Liver (tissue), 8 donors: ENCODE measurements at regions not wholly inside any gene's neighbourhood (a gene's known extent, or its start where the extent isn't known, plus 50 kb on each side); places are given as distances from the start of the nearest gene placed in this dataset.

ENCODE experiments used
- DNase-seq: peaks from one replicate; pipeline ENCODE4 v3.0.0-alpha.2; 2017; ENCODE audit warnings: low spot score
- H3K27ac ChIP-seq, 2 donors: one replicate each; pipeline ENCODE4 v1.7.0; 2013; ENCODE audit warnings: inconsistent platforms in 2 of 2, low read length in 2 of 2, control low read depth in 1 of 2, low read depth in 1 of 2, mild to moderate bottlenecking in 1 of 2
- H3K27me3 ChIP-seq, 4 donors: one replicate each; pipeline versions ENCODE4 v1.6.1 to v1.7.0; 2013; ENCODE audit warnings: low read length in 3 of 4, inconsistent platforms in 1 of 4, mild to moderate bottlenecking in 1 of 4, moderate library complexity in 1 of 4; ENCODE audit not compliant: control insufficient read depth in 4 of 4, insufficient read depth in 4 of 4
- H3K36me3 ChIP-seq, 4 donors: one replicate each; pipeline versions ENCODE4 v1.6.1 to v1.7.0; 2013; ENCODE audit warnings: low read length in 3 of 4, mild to moderate bottlenecking in 3 of 4, low read depth in 1 of 4, moderate library complexity in 1 of 4; ENCODE audit not compliant: control insufficient read depth in 4 of 4, insufficient read depth in 3 of 4
- H3K4me1 ChIP-seq, 4 donors: one replicate each; pipeline versions ENCODE4 v1.6.1 to v1.7.0; 2013; ENCODE audit warnings: low read length in 3 of 4, mild to moderate bottlenecking in 3 of 4, moderate library complexity in 1 of 4; ENCODE audit not compliant: control insufficient read depth in 4 of 4, insufficient read depth in 4 of 4
- H3K4me3 ChIP-seq, 3 donors: one replicate each; pipeline versions ENCODE4 v1.6.1 to v1.7.0; 2013; ENCODE audit warnings: low read length in 3 of 3, control low read depth in 1 of 3, low read depth in 1 of 3, mild to moderate bottlenecking in 1 of 3
- H3K9ac ChIP-seq, 2 donors: one replicate each; pipeline ENCODE4 v1.7.0; 2013; ENCODE audit warnings: low read length in 2 of 2, mild to moderate bottlenecking in 2 of 2, moderate library complexity in 2 of 2, control low read depth in 1 of 2, low read depth in 1 of 2
- H3K9me3 ChIP-seq, 4 donors: one replicate each; pipeline versions ENCODE4 v1.6.1 to v1.7.0; 2013; ENCODE audit warnings: low read length in 3 of 4; ENCODE audit not compliant: control insufficient read depth in 4 of 4
- EGR1 ChIP-seq, 2 donors: IDR thresholded peaks; 2 replicates each; pipeline ENCODE4 v1.6.1; 2016 to 2018; ENCODE audit warnings: antibody characterized with exemption in 2 of 2, low read depth in 2 of 2
- FOXA1 ChIP-seq: IDR thresholded peaks from 2 replicates; pipeline ENCODE4 v1.6.1; 2016; ENCODE audit warnings: antibody characterized with exemption
- FOXA2 ChIP-seq: IDR thresholded peaks from 2 replicates; pipeline ENCODE4 v1.6.1; 2016; ENCODE audit warnings: antibody characterized with exemption
- GABPA ChIP-seq, 2 donors: IDR thresholded peaks in 1 of 2; conservative IDR thresholded peaks in 1 of 2; 2 replicates each; pipeline ENCODE4 v1.6.1; 2016; ENCODE audit warnings: antibody characterized with exemption in 2 of 2, mild to moderate bottlenecking in 1 of 2, moderate library complexity in 1 of 2
- HNF4A ChIP-seq, 2 donors: conservative IDR thresholded peaks; 2 replicates each; pipeline ENCODE4 v1.6.1; 2016; ENCODE audit warnings: antibody characterized with exemption in 2 of 2, mild to moderate bottlenecking in 2 of 2
- HNF4G ChIP-seq: IDR thresholded peaks from 2 replicates; pipeline ENCODE4 v1.6.1; 2016; ENCODE audit warnings: antibody characterized with exemption
- JUND ChIP-seq, 2 donors: IDR thresholded peaks; 2 replicates each; pipeline ENCODE4 v1.6.1; 2016; ENCODE audit warnings: antibody characterized with exemption in 2 of 2
- NR2F2 ChIP-seq: IDR thresholded peaks from 2 replicates; pipeline ENCODE4 v1.6.1; 2016; ENCODE audit warnings: antibody characterized with exemption
- RAD21 ChIP-seq, 2 donors: IDR thresholded peaks; 2 replicates each; pipeline ENCODE4 v1.6.1; 2016; ENCODE audit warnings: antibody characterized with exemption in 2 of 2, mild to moderate bottlenecking in 2 of 2
- RXRA ChIP-seq, 2 donors: IDR thresholded peaks; 2 replicates each; pipeline ENCODE4 v1.6.1; 2017 to 2018; ENCODE audit warnings: antibody characterized with exemption in 2 of 2, mild to moderate bottlenecking in 1 of 2
- SP1 ChIP-seq: IDR thresholded peaks from 2 replicates; pipeline ENCODE4 v1.6.1; 2018; ENCODE audit warnings: antibody characterized with exemption, mild to moderate bottlenecking
- TAF1 ChIP-seq: conservative IDR thresholded peaks from 2 replicates; pipeline ENCODE4 v1.6.1; 2016; ENCODE audit warnings: antibody characterized with exemption, mild to moderate bottlenecking
- YY1 ChIP-seq: IDR thresholded peaks from 2 replicates; pipeline ENCODE4 v1.6.1; 2016; ENCODE audit warnings: antibody characterized with exemption, mild to moderate bottlenecking
- WGBS: extraction: QIAGEN DNeasy Blood & Tissue Kit; methylation state at CpG from one replicate; pipeline ENCODE4 v1.1.7; 2013; 5-methylcytosine and 5-hydroxymethylcytosine counted together
- TF ChIP-seq, protein P1 (sequence below): IDR thresholded peaks from 2 replicates; pipeline ENCODE4 v1.6.1; 2016; ENCODE audit warnings: antibody characterized with exemption
- TF ChIP-seq, protein P2 (sequence below): IDR thresholded peaks from 2 replicates; pipeline ENCODE4 v1.6.1; 2016; ENCODE audit warnings: antibody characterized with exemption
- TF ChIP-seq, protein P3 (sequence below): fragments of 150-350 bp; IDR thresholded peaks from 2 replicates; pipeline ENCODE4 v1.5.1; 2017; ENCODE audit warnings: improper control_type of control experiment, low read depth, low read length; ENCODE audit not compliant: missing input control
- donor health status: healthy.
- donor health status: healthy.
- donor health status: healthy.
- donor health status: healthy.
- donor health status: healthy.

DNA sequence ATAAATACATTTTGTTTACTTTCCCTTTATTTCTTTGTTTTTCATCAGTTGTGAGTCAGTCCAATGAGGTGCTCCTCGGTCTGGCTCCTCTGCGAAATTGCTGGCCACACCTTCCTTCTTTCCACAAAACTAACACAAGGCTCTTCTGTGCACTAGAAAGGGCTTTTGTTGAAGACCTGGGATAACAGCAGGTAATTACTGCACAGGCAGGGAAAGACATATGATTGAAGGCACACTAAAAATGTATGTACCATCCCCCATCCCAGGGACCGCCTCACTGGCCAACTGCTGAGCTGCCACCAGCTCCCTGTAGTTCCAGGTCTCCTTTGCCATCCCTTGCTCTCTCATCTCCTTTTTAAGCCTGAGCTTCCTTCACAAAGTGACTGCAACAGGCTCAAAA, 180.5 kb downstream of the EFNB2 start:
- TF ChIP-seq RXRA (IDR thresholded peaks at IDR 0.05) (no peak), RAD21 (IDR thresholded peaks at IDR 0.05) (no peak), HNF4G (no peak), YY1 (no peak), FOXA1 (no peak), GABPA (IDR thresholded peaks at IDR 0.05 in 1 of 2, conservative IDR thresholded peaks at IDR 0.05 in 1 of 2) (no peak), NR2F2 (no peak), HNF4A (conservative IDR thresholded peaks at IDR 0.05) (no peak), FOXA2 (no peak), EGR1 (IDR thresholded peaks at IDR 0.05; ENCODE audit: low read depth in 2 of 2) (no peak)
- TF ChIP-seq, protein P1, sequence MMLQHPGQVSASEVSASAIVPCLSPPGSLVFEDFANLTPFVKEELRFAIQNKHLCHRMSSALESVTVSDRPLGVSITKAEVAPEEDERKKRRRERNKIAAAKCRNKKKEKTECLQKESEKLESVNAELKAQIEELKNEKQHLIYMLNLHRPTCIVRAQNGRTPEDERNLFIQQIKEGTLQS = no peak
- TF ChIP-seq, protein P2, sequence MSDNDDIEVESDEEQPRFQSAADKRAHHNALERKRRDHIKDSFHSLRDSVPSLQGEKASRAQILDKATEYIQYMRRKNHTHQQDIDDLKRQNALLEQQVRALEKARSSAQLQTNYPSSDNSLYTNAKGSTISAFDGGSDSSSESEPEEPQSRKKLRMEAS = no peak
- TF ChIP-seq, protein P3, sequence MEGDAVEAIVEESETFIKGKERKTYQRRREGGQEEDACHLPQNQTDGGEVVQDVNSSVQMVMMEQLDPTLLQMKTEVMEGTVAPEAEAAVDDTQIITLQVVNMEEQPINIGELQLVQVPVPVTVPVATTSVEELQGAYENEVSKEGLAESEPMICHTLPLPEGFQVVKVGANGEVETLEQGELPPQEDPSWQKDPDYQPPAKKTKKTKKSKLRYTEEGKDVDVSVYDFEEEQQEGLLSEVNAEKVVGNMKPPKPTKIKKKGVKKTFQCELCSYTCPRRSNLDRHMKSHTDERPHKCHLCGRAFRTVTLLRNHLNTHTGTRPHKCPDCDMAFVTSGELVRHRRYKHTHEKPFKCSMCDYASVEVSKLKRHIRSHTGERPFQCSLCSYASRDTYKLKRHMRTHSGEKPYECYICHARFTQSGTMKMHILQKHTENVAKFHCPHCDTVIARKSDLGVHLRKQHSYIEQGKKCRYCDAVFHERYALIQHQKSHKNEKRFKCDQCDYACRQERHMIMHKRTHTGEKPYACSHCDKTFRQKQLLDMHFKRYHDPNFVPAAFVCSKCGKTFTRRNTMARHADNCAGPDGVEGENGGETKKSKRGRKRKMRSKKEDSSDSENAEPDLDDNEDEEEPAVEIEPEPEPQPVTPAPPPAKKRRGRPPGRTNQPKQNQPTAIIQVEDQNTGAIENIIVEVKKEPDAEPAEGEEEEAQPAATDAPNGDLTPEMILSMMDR = no peak
- H3K36me3 ChIP-seq = no peaks in the 10 kb centered on the region
- H3K4me3 ChIP-seq = no peak overlapping the region
- H3K9ac ChIP-seq = no peak overlapping the region
- no peak for DNase-seq
- peaks cover 0 to 7% (median 2%) of the 10 kb centered on the region in 4 donors for H3K27me3 ChIP-seq
- 70% methylated on average over 3 of the region's 3 CpGs for WGBS
- no peaks in the 10 kb centered on the region for H3K4me1 ChIP-seq
- no peak overlapping the region for H3K27ac ChIP-seq
- H3K9me3 ChIP-seq = no peaks in the 10 kb centered on the region

DNA sequence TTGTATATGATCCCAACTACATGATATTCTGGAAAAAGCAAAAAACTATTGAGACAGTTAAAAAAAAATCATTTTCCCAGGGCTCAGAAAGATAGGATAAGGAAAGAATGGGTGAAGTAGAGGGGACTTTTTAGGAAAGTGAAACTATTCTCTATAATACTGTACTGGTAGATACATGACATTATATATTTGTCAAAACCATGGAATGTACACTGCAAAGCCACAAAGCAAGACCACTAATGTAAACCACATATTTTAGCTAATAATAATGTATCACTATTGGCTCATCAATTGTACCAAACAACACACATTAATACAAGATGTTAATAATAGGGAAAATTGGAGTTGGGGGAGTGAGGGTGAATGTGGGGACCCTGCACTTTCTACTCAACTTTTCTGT, 182.6 kb downstream of the EFNB2 start:
- no peak for DNase-seq
- peaks cover 0 to 16% (median 2%) of the 10 kb centered on the region in 4 donors for H3K27me3 ChIP-seq
- no peak overlapping the region for H3K4me3 ChIP-seq
- no peaks in the 10 kb centered on the region for H3K9me3 ChIP-seq
- no peak overlapping the region for H3K9ac ChIP-seq
- no peaks in the 10 kb centered on the region for H3K36me3 ChIP-seq
- TF ChIP-seq JUND (IDR thresholded peaks at IDR 0.05) (no peak), HNF4G (no peak), TAF1 (no peak), HNF4A (conservative IDR thresholded peaks at IDR 0.05) (no peak)
- no peaks in the 10 kb centered on the region for H3K4me1 ChIP-seq
- no peak overlapping the region for H3K27ac ChIP-seq

DNA sequence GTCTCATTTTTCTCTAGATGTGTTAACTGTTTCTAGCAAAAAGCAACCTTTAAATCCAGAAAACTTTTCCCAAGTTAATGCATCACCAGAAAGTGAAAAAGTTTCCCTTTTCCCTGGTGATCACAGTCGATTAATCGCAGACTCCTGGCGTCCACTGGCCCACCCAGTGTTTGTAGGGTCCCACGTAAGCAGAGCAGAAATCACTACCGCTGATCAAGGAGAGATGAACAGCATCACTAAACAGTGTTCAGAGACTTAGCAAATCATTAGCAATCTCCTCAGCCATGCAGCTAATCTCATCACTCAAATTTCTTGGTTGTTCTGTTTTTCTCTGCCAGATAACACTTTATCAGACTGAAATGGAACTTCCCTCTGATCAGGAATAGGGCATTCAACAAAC, 184.2 kb downstream of the EFNB2 start:
- no peak for TF ChIP-seq RXRA (IDR thresholded peaks at IDR 0.05)
- TF ChIP-seq FOXA2 = no peak
- no peak for TF ChIP-seq NR2F2
- TF ChIP-seq SP1 = no peak
- no peak for TF ChIP-seq HNF4A (conservative IDR thresholded peaks at IDR 0.05)
- TF ChIP-seq RAD21 (IDR thresholded peaks at IDR 0.05) = no peak
- no peak for DNase-seq
- Histone ChIP-seq H3K36me3 (no peaks in the 10 kb centered on the region), H3K27me3 (peaks cover 0 to 20% (median 2%) of the 10 kb centered on the region in 4 donors), H3K9ac (no peak overlapping the region), H3K4me3 (no peak overlapping the region), H3K9me3 (no peaks in the 10 kb centered on the region), H3K4me1 (no peaks in the 10 kb centered on the region), H3K27ac (no peak overlapping the region)
- 49% methylated on average over 5 of the region's 5 CpGs for WGBS
